DOHH2 (cell line): ENCODE measurements at regions not wholly inside any gene's neighbourhood (a gene's known extent, or its start where the extent isn't known, plus 50 kb on each side); places are given as distances from the start of the nearest gene placed in this dataset.

Experiments
- CTCF ChIP-seq: fragments of 200-600 bp; sonication (generic); IDR thresholded peaks from one replicate; pipeline ENCODE4 v1.5.1; 2014; ENCODE audit warnings: antibody characterized with exemption, mild to moderate bottlenecking, low read depth, low read length; ENCODE audit not compliant: poor library complexity, severe bottlenecking
- EZH2phosphoT487 ChIP-seq: fragments of 200-600 bp; sonication (generic); IDR thresholded peaks from 2 replicates; pipeline ENCODE4 v1.6.1; 2017; ENCODE audit warnings: borderline replicate concordance, mild to moderate bottlenecking, antibody characterized with exemption, low read length, moderate library complexity, mixed read lengths

DNA sequence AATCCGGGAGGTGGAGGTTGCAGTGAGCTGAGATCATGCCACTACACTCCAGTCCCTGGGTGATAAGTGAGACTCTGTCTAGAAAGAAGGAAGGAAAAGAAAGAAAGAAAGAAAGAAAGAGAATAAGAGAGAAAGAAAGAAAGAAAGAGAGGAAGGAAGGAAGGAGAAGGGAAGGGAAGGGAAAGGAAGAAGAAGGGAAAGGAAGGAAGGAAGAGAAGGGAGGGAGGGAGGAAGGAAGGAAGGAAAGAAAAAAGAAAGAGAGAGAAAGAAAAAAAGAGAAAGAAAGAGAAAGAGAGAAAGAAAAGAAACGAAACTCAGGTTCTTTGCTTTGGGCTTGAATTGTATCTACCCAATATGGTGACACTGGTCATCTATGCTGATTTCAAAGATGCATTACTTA is 102.3 kb upstream of the GATA6 start:
- TF ChIP-seq CTCF: no peak
- no peak for TF ChIP-seq EZH2phosphoT487
